ENCODE measurements at regions not wholly inside any gene's neighbourhood (a gene's known extent, or its start where the extent isn't known, plus 50 kb on each side); places are given as distances from the start of the nearest gene placed in this dataset.

DNA sequence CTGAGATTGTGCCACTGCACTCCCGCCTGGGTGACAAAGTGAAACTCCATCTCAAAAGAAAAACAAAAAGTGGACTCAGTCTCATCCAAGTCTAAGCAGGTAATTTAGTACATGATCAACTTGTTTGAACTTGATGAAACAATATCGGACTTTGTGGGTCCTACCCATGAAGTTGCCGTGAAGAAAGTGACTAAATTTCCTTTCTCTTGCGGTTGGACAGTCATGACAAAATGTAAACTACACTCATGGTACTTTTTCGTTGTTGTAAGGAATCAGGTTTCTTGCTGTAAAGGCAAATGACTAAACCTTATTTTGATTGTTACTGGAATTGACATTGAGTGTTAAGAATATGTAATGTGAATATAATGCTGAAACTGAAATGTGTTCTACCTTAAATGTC, 164.5 kb upstream of the PLET1 start:
- intact Hi-C loops (cut with DNase I) = no loop called here
- no peaks in the 10 kb centered on the region for H3K36me3 ChIP-seq
- H3K27ac ChIP-seq = no peak overlapping the region
- H3K27me3 ChIP-seq (ENCODE audit: low read depth) = no peaks in the 10 kb centered on the region
- no peaks in the 10 kb centered on the region for H3K4me1 ChIP-seq
- no peak overlapping the region for H3K4me3 ChIP-seq
- H3K9me3 ChIP-seq = peaks cover 6% of the 10 kb centered on the region
- TF ChIP-seq, protein P1, sequence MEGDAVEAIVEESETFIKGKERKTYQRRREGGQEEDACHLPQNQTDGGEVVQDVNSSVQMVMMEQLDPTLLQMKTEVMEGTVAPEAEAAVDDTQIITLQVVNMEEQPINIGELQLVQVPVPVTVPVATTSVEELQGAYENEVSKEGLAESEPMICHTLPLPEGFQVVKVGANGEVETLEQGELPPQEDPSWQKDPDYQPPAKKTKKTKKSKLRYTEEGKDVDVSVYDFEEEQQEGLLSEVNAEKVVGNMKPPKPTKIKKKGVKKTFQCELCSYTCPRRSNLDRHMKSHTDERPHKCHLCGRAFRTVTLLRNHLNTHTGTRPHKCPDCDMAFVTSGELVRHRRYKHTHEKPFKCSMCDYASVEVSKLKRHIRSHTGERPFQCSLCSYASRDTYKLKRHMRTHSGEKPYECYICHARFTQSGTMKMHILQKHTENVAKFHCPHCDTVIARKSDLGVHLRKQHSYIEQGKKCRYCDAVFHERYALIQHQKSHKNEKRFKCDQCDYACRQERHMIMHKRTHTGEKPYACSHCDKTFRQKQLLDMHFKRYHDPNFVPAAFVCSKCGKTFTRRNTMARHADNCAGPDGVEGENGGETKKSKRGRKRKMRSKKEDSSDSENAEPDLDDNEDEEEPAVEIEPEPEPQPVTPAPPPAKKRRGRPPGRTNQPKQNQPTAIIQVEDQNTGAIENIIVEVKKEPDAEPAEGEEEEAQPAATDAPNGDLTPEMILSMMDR (IDR thresholded peaks at IDR 0.05) = no peak
- DNase-seq (no peak), ATAC-seq (no peak)

DNA sequence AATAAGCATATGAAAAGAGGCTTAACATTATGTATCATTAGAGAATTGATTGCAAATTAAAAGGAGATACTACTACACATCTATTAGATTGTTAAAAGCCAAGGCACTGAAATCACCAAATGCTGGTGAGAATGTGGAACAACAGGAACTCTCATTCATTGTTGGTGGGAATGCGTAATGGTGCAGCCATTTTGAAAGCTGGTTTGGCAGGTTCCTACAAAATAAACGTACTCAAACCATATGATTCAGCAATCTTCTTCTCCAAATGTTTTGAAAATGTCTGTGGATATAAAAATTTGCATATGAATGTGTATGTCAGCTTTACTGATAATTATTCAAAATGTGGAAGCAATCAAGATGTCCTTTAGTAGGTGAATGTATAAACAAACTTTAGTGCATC, 176.4 kb upstream of the PLET1 start:
- intact Hi-C loops (cut with DNase I) = no loop called here
- no peaks in the 10 kb centered on the region for H3K27me3 ChIP-seq (ENCODE audit: low read depth)
- no peak for ATAC-seq
- H3K36me3 ChIP-seq = no peaks in the 10 kb centered on the region
- H3K4me1 ChIP-seq = no peaks in the 10 kb centered on the region
- no peak for DNase-seq
- H3K27ac ChIP-seq = no peak overlapping the region
- no peak overlapping the region for H3K4me3 ChIP-seq
- H3K9me3 ChIP-seq = peaks cover 13% of the 10 kb centered on the region
- TF ChIP-seq, protein P1 (IDR thresholded peaks at IDR 0.05) = no peak

DNA sequence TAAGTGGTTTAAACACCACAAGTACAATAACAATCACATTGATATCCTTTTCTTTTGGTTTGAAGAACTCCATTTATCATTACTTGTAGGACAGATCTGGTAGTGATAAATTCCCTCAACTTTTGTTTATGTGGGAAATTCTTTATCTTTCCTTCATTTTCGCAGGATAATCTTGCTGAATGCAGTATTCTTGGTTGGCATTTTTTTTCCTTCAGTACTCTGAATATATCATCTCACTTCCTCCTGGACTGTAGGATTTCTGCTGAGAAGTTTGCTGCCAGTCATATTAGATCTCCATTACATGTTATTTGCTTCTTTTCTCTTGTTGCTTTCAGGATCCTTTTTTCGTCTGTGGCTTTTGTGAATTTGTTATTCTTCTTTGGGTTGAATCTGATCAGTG, 179.0 kb upstream of the PLET1 start:
- no peak overlapping the region for H3K27ac ChIP-seq
- TF ChIP-seq, protein P1 (IDR thresholded peaks at IDR 0.05) = no peak
- no peaks in the 10 kb centered on the region for H3K4me1 ChIP-seq
- intact Hi-C loops (cut with DNase I) = no loop called here
- no peaks in the 10 kb centered on the region for H3K36me3 ChIP-seq
- no peaks in the 10 kb centered on the region for H3K27me3 ChIP-seq (ENCODE audit: low read depth)
- peaks cover 19% of the 10 kb centered on the region for H3K9me3 ChIP-seq
- DNase-seq = no peak
- no peak for ATAC-seq
- H3K4me3 ChIP-seq = no peak overlapping the region

DNA sequence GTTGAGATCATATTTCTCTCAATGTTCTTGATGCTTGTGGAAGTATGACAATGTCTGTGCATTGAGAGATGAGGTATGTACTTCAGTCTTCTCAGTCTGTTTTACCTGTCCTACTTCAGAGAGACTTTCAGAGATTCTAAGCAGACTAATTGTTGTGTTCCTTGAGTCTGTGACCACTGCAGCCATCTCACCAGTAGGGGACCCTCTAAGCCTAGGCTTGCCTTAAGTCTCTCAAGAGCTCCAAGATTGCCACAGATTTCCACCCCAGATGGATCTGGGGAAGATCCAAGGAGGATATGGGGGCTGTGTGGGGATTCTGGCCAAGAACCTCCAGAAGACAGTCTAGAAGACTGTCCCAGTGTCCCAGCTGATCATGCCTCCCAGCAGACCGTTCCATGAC, 179.9 kb upstream of the PLET1 start:
- Histone ChIP-seq H3K4me3 (no peak overlapping the region), H3K27me3 (ENCODE audit: low read depth) (no peaks in the 10 kb centered on the region), H3K36me3 (no peaks in the 10 kb centered on the region), H3K9me3 (peaks cover 23% of the 10 kb centered on the region), H3K27ac (no peak overlapping the region), H3K4me1 (no peaks in the 10 kb centered on the region)
- TF ChIP-seq, protein P1 (IDR thresholded peaks at IDR 0.05) = no peak
- no peak for ATAC-seq
- no peak for DNase-seq
- intact Hi-C loops (cut with DNase I) = no loop called here

DNA sequence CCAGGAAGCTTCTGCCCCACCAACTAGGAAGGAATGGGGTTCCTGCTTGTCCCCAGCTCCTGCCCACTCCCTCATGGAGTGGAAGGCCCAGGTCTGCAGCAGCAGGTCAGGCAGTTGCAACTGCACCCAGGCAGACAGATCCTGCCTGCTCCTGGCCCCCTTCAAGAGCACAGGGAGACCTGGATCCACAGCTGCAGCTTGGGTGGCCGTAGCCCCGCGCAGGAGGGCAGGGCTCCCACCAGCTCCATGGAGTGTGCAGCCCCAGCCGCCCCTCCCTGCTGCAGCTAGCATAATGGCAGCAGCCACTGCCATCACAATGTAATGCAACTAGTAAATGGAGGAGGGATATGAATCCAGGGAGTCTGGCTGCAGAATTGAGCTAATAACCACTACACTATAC, 187.5 kb upstream of the PLET1 start:
- ATAC-seq (peak in 1 of 2 donors; percentile 15), DNase-seq (no peak)
- Histone ChIP-seq H3K4me3 (no peak overlapping the region), H3K4me1 (no peaks in the 10 kb centered on the region), H3K9me3 (peaks cover 11% of the 10 kb centered on the region), H3K36me3 (no peaks in the 10 kb centered on the region), H3K27me3 (ENCODE audit: low read depth) (no peaks in the 10 kb centered on the region), H3K27ac (no peak overlapping the region)
- intact Hi-C loops (cut with DNase I) = no loop called here
- TF ChIP-seq, protein P1 (IDR thresholded peaks at IDR 0.05) = no peak

DNA sequence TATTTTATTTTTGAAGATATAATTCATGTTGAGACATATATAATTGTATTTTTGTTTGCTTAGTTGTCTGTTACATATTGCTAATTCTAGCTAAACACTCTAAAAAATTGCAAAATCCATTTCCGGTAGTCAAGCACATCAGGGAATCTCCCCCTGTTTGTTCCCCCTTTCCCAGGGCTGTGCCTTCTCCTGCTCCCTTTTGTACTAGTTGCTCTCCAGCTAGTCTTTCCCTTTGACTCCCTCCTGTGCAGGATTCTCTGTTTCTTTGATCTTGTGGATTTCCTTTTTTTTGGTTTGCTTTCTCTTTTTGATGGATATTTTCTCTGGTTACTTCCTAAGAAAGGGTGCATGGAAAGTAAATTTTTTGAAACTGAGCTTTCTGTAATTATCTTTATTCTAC, 188.1 kb upstream of the PLET1 start:
- Histone ChIP-seq H3K4me3 (no peak overlapping the region), H3K27ac (no peak overlapping the region), H3K9me3 (peaks cover 11% of the 10 kb centered on the region), H3K27me3 (ENCODE audit: low read depth) (no peaks in the 10 kb centered on the region), H3K4me1 (no peaks in the 10 kb centered on the region), H3K36me3 (no peaks in the 10 kb centered on the region)
- intact Hi-C loops (cut with DNase I) = no loop called here
- ATAC-seq (no peak), DNase-seq (no peak)
- TF ChIP-seq, protein P1 (IDR thresholded peaks at IDR 0.05) = no peak

All from lower lobe of right lung (tissue), 2 donors.